Esophagus squamous epithelium (tissue), 4 donors: ENCODE measurements at regions not wholly inside any gene's neighbourhood (a gene's known extent, or its start where the extent isn't known, plus 50 kb on each side); places are given as distances from the start of the nearest gene placed in this dataset.

Experiments used
- POLR2A ChIP-seq, 4 donors: fragments of 450-650 bp; IDR thresholded peaks; one replicate each; pipeline ENCODE4 v1.6.1; 2017; ENCODE audit warnings: antibody characterized with exemption in 4 of 4, mild to moderate bottlenecking in 4 of 4, moderate library complexity in 3 of 4
- TF ChIP-seq, protein P1 (sequence below), 6 experiments: fragments of 450-650 bp in 4 of 6; fragments of 200-600 bp in 2 of 6; sonication (generic) in 2 of 6; IDR thresholded peaks; one replicate each; pipeline ENCODE4 v1.5.1; 2016 to 2019; ENCODE audit warnings: antibody characterized with exemption in 6 of 6, mild to moderate bottlenecking in 4 of 6, moderate library complexity in 4 of 6

- TF ChIP-seq, protein P1, sequence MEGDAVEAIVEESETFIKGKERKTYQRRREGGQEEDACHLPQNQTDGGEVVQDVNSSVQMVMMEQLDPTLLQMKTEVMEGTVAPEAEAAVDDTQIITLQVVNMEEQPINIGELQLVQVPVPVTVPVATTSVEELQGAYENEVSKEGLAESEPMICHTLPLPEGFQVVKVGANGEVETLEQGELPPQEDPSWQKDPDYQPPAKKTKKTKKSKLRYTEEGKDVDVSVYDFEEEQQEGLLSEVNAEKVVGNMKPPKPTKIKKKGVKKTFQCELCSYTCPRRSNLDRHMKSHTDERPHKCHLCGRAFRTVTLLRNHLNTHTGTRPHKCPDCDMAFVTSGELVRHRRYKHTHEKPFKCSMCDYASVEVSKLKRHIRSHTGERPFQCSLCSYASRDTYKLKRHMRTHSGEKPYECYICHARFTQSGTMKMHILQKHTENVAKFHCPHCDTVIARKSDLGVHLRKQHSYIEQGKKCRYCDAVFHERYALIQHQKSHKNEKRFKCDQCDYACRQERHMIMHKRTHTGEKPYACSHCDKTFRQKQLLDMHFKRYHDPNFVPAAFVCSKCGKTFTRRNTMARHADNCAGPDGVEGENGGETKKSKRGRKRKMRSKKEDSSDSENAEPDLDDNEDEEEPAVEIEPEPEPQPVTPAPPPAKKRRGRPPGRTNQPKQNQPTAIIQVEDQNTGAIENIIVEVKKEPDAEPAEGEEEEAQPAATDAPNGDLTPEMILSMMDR (IDR thresholded peaks at IDR 0.05) = no peak
- no peak for TF ChIP-seq POLR2A (IDR thresholded peaks at IDR 0.05)
These were observed 54.5 kb upstream of the LAPTM5 start for GRCh38 chr1:30812076-30812475.
